ENCODE measurements at regions not wholly inside any gene's neighbourhood (a gene's known extent, or its start where the extent isn't known, plus 50 kb on each side); places are given as distances from the start of the nearest gene placed in this dataset.
A peak's percentile ranks its signal among the peaks of the same experiment; 100 is the strongest.
"Not testable (repeated sequence)": the region's sequence is repeated elsewhere in the genome, so short reads cannot be mapped to it uniquely, and the experiment has no call there.

GRCh38 chrX:5289949-5290348 is 938.7 kb downstream of the NLGN4X start:
- FAIRE-seq: not testable (repeated sequence)

GRCh38 chrX:5278908-5279307 is 949.8 kb downstream of the NLGN4X start:
- peak; percentile 6 for FAIRE-seq

GRCh38 chrX:5265324-5265850 is 963.3 kb downstream of the NLGN4X start:
- FAIRE-seq: no peak

- FAIRE-seq: no peak
Observed at GRCh38 chrX:5250106-5250505, 978.6 kb downstream of the NLGN4X start.

GRCh38 chrX:5242091-5242790 is 986.4 kb downstream of the NLGN4X start:
- no peak for FAIRE-seq

- no peak for FAIRE-seq
Observed at GRCh38 chrX:5236749-5237148, 991.9 kb downstream of the NLGN4X start.

- no peak for FAIRE-seq
Observed at GRCh38 chrX:5236096-5236495, 992.6 kb downstream of the NLGN4X start.

- FAIRE-seq: no peak
Observed at GRCh38 chrX:5233830-5234229, 994.8 kb downstream of the NLGN4X start.

- FAIRE-seq: no peak
Observed at GRCh38 chrX:5220421-5220820, 1008.2 kb downstream of the NLGN4X start.

- FAIRE-seq: no peak
Observed at GRCh38 chrX:5194806-5195205, 1033.9 kb downstream of the NLGN4X start.

- no peak for FAIRE-seq
Observed at GRCh38 chrX:5180135-5180741, 1048.4 kb downstream of the NLGN4X start.

- FAIRE-seq: no peak
Observed at GRCh38 chrX:5176766-5177165, 1051.9 kb downstream of the NLGN4X start.

- FAIRE-seq: no peak
Observed at GRCh38 chrX:5163663-5164062, 1065.0 kb downstream of the NLGN4X start.

- FAIRE-seq: no peak
Observed at GRCh38 chrX:5155301-5155700, 1073.4 kb downstream of the NLGN4X start.

GRCh38 chrX:5145957-5146356 is 1082.7 kb downstream of the NLGN4X start:
- no peak for FAIRE-seq

GRCh38 chrX:5142644-5143043 is 1086.0 kb downstream of the NLGN4X start:
- FAIRE-seq: no peak

GRCh38 chrX:5122181-5122678 is 1106.4 kb downstream of the NLGN4X start:
- no peak for FAIRE-seq

GRCh38 chrX:5117816-5118215 is 1110.9 kb downstream of the NLGN4X start:
- FAIRE-seq: no peak

- FAIRE-seq: no peak
Observed at GRCh38 chrX:5113128-5113527, 1115.5 kb downstream of the NLGN4X start.

GRCh38 chrX:5100004-5100403 is 1128.7 kb downstream of the NLGN4X start:
- FAIRE-seq: no peak

GRCh38 chrX:5086388-5086787 is 1142.3 kb downstream of the NLGN4X start:
- FAIRE-seq: no peak

- FAIRE-seq: no peak
Observed at GRCh38 chrX:5084279-5084678, 1144.4 kb downstream of the NLGN4X start.

- FAIRE-seq: no peak
Observed at GRCh38 chrX:5082705-5083104, 1146.0 kb downstream of the NLGN4X start.

- no peak for FAIRE-seq
Observed at GRCh38 chrX:5080791-5081190, 1147.9 kb downstream of the NLGN4X start.
